Fibroblast of lung (primary cell): ENCODE measurements at regions not wholly inside any gene's neighbourhood (a gene's known extent, or its start where the extent isn't known, plus 50 kb on each side); places are given as distances from the start of the nearest gene placed in this dataset.

ENCODE experiments used
- DNase-seq, 2 donors: peaks; one replicate each; pipeline versions ENCODE4 v3.0.0 to v3.0.0-alpha.2; 2010; ENCODE audit warnings: low read depth in 2 of 2
- H2AFZ ChIP-seq: 2 replicates; pipeline ENCODE4 v1.5.1; 2012; ENCODE audit warnings: low read length, control low read depth, inconsistent platforms
- H3K27ac ChIP-seq: 2 replicates; pipeline ENCODE4 v1.5.1; 2011; ENCODE audit warnings: low read length, control low read depth; ENCODE audit not compliant: insufficient read depth
- H3K27me3 ChIP-seq: 2 replicates; pipeline ENCODE4 v1.5.1; 2011; ENCODE audit warnings: mild to moderate bottlenecking, low read length; ENCODE audit not compliant: control insufficient read depth, insufficient read depth
- H3K36me3 ChIP-seq: 2 replicates; pipeline ENCODE4 v1.5.1; 2011; ENCODE audit warnings: low read length; ENCODE audit not compliant: control insufficient read depth, insufficient read depth
- H3K4me1 ChIP-seq: 2 replicates; pipeline ENCODE4 v1.5.1; 2011; ENCODE audit warnings: low read length; ENCODE audit not compliant: control insufficient read depth, insufficient read depth; ENCODE audit errors: extremely low read depth
- H3K4me2 ChIP-seq: 2 replicates; pipeline ENCODE4 v1.5.1; 2011; ENCODE audit warnings: low read length, control low read depth; ENCODE audit not compliant: insufficient read depth; ENCODE audit errors: extremely low read depth
- H3K4me3 ChIP-seq, 4 experiments: fragments of 200-600 bp in 1 of 4; sonication (generic) in 1 of 4; replicated peaks in 1 of 4; 2 replicates each; pipeline ENCODE4 v1.5.1; 2011 to 2016; ENCODE audit warnings: low read length in 4 of 4, low read depth in 3 of 4, mild to moderate bottlenecking in 3 of 4, control low read depth in 2 of 4, inconsistent platforms in 1 of 4, mixed read lengths in 1 of 4; ENCODE audit not compliant: insufficient read depth in 1 of 4; ENCODE audit errors: control extremely low read depth in 1 of 4
- H3K79me2 ChIP-seq: 2 replicates; pipeline ENCODE4 v1.5.1; 2012; ENCODE audit warnings: mild to moderate bottlenecking, low read length, inconsistent platforms; ENCODE audit not compliant: control insufficient read depth, insufficient read depth
- H3K9ac ChIP-seq: 2 replicates; pipeline ENCODE4 v1.5.1; 2011; ENCODE audit warnings: mild to moderate bottlenecking, low read length, control low read depth; ENCODE audit not compliant: insufficient read depth
- H3K9me3 ChIP-seq: 2 replicates; pipeline ENCODE4 v1.5.1; 2012; ENCODE audit warnings: low read depth, low read length; ENCODE audit not compliant: control insufficient read depth, insufficient read depth
- H4K20me1 ChIP-seq: 2 replicates; pipeline ENCODE4 v1.5.1; 2011; ENCODE audit warnings: low read length; ENCODE audit not compliant: control insufficient read depth, insufficient read depth; ENCODE audit errors: extremely low read depth
- EZH2 ChIP-seq: IDR thresholded peaks from 2 replicates; pipeline ENCODE4 v1.5.1; 2012; ENCODE audit warnings: low read length, control low read depth, mild to moderate bottlenecking; ENCODE audit errors: missing control alignments
- TF ChIP-seq, protein P1 (sequence below), 2 donors: IDR thresholded peaks in 1 of 2; conservative IDR thresholded peaks in 1 of 2; 1 replicate in 1 of 2; 2 replicates in 1 of 2; pipeline ENCODE4 v1.5.1; 2011 to 2012; ENCODE audit warnings: low read length in 2 of 2, control low read depth in 1 of 2, inconsistent platforms in 1 of 2, low read depth in 1 of 2, mild to moderate bottlenecking in 1 of 2

DNA sequence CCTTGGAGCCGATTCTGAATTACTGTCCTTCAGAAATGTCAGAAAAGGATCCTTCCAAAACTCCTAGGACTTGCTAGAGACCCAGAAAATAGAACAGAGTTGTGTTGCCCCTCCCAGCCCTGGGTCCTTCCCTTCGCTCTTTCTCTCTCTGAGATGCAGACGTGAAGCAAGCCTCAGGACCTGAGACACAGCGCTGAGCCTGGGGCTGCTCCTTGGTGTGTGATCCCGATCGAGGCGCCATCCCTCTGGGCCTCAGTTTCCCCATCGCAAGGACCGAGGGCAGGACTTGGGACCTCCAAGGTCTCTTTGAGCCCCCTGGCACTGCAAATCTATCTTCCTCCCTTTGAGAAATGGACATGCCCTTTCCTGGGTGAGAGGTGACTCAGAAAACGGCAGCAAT lies 533.5 kb downstream of the TBC1D22A start:
- no peaks in the 10 kb centered on the region for H3K79me2 ChIP-seq
- H3K36me3 ChIP-seq, result no peaks in the 10 kb centered on the region
- H3K9ac ChIP-seq, result no peak overlapping the region
- H3K4me2 ChIP-seq, result no peak overlapping the region
- DNase-seq, result no peak
- no peak overlapping the region for H3K27ac ChIP-seq
- no peak overlapping the region for H2AFZ ChIP-seq
- no peaks in the 10 kb centered on the region for H3K9me3 ChIP-seq
- no peaks in the 10 kb centered on the region for H4K20me1 ChIP-seq
- TF ChIP-seq, protein P1, sequence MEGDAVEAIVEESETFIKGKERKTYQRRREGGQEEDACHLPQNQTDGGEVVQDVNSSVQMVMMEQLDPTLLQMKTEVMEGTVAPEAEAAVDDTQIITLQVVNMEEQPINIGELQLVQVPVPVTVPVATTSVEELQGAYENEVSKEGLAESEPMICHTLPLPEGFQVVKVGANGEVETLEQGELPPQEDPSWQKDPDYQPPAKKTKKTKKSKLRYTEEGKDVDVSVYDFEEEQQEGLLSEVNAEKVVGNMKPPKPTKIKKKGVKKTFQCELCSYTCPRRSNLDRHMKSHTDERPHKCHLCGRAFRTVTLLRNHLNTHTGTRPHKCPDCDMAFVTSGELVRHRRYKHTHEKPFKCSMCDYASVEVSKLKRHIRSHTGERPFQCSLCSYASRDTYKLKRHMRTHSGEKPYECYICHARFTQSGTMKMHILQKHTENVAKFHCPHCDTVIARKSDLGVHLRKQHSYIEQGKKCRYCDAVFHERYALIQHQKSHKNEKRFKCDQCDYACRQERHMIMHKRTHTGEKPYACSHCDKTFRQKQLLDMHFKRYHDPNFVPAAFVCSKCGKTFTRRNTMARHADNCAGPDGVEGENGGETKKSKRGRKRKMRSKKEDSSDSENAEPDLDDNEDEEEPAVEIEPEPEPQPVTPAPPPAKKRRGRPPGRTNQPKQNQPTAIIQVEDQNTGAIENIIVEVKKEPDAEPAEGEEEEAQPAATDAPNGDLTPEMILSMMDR (conservative IDR thresholded peaks at IDR 0.05 in 1 of 2, IDR thresholded peaks at IDR 0.05 in 1 of 2; ENCODE audit: low read depth in 1 of 2, low read length in 2 of 2), result no peak
- no peak for TF ChIP-seq EZH2
- H3K4me1 ChIP-seq, result peaks cover 2% of the 10 kb centered on the region
- H3K27me3 ChIP-seq, result no peaks in the 10 kb centered on the region
- H3K4me3 ChIP-seq, result no peak overlapping the region

DNA sequence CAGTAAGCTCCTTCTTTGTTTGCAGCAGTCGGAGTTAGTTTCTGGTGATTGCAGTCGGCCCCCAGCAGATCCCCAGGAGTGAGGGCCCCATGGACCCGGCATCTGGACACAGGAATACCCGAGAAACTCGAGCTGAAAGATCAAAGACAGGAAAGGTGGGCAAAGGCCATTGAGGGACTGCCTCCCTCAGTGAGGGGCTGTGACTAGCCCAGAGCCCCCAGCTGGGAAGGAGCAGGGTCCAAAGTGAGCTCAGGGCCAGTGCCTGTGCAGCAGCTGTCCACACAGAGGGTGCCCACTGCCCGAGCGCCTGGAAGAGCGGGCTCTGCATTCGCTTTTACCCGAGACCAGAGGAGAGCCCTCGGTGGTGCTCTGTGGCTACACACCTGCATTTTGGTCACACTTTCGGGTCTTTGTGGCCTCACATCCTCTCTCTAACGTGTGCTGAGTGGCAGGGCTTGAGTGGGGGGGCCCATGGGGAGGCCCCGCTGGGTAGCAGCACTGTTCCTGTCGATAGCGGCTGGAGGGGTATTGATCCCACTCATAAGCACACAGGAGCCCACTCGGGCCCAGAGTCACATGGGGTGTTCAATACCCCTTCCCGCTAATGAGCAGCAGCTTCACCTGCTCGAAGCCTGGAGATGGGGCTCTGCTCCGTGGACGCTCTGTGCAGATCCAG lies 532.9 kb downstream of the TBC1D22A start:
- Histone ChIP-seq H3K9me3 (no peaks in the 10 kb centered on the region), H3K4me1 (peaks cover 2% of the 10 kb centered on the region), H3K9ac (no peak overlapping the region), H3K27ac (no peak overlapping the region), H2AFZ (no peak overlapping the region), H4K20me1 (no peaks in the 10 kb centered on the region), H3K27me3 (no peaks in the 10 kb centered on the region), H3K36me3 (no peaks in the 10 kb centered on the region), H3K4me2 (no peak overlapping the region), H3K4me3 (no peak overlapping the region), H3K79me2 (no peaks in the 10 kb centered on the region)
- no peak for DNase-seq
- TF ChIP-seq, protein P1 (conservative IDR thresholded peaks at IDR 0.05 in 1 of 2, IDR thresholded peaks at IDR 0.05 in 1 of 2; ENCODE audit: low read depth in 1 of 2, low read length in 2 of 2), result no peak
- TF ChIP-seq EZH2, result no peak

DNA sequence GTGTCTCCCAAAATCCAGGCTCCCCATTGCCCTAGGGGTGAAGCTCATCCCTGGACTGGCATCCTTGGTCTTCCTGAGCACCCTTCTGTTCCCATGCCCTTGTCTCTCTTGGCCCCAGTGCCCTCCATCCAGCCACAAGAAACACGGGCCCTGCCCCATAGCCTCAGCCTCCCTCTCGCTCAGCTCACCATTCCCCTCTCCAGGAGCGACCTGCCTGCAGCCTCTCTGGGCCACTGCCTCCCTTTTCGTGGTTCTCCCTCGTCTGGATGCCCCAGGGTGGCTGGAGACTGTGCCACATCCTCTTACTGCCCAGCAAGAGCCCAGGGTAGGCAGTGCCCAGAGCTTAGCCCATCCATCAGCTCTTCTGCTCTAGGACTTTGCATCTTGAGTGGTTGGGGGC lies 532.1 kb downstream of the TBC1D22A start:
- no peak overlapping the region for H2AFZ ChIP-seq
- peaks cover 2% of the 10 kb centered on the region for H3K4me1 ChIP-seq
- no peak overlapping the region for H3K27ac ChIP-seq
- H3K27me3 ChIP-seq, result no peaks in the 10 kb centered on the region
- DNase-seq, result no peak
- no peak overlapping the region for H3K4me3 ChIP-seq
- no peak overlapping the region for H3K9ac ChIP-seq
- TF ChIP-seq EZH2, result no peak
- TF ChIP-seq, protein P1 (conservative IDR thresholded peaks at IDR 0.05 in 1 of 2, IDR thresholded peaks at IDR 0.05 in 1 of 2; ENCODE audit: low read depth in 1 of 2, low read length in 2 of 2), result no peak
- H3K79me2 ChIP-seq, result no peaks in the 10 kb centered on the region
- no peaks in the 10 kb centered on the region for H3K9me3 ChIP-seq
- H4K20me1 ChIP-seq, result no peaks in the 10 kb centered on the region
- no peaks in the 10 kb centered on the region for H3K36me3 ChIP-seq
- no peak overlapping the region for H3K4me2 ChIP-seq
